Kidney epithelial cell (primary cell): ENCODE measurements at regions not wholly inside any gene's neighbourhood (a gene's known extent, or its start where the extent isn't known, plus 50 kb on each side); places are given as distances from the start of the nearest gene placed in this dataset.

Source experiments
- DNase-seq: peaks from one replicate; pipeline ENCODE4 v3.0.0-alpha.2; 2010; ENCODE audit warnings: low read depth
- H3K27me3 ChIP-seq: 2 replicates; pipeline ENCODE4 v1.6.0; 2011; ENCODE audit warnings: low read length; ENCODE audit not compliant: control insufficient read depth, insufficient read depth
- H3K36me3 ChIP-seq: 2 replicates; pipeline ENCODE4 v1.5.1; 2011; ENCODE audit warnings: low read length; ENCODE audit not compliant: control insufficient read depth, insufficient read depth
- H3K4me3 ChIP-seq: 2 replicates; pipeline ENCODE4 v1.5.1; 2011; ENCODE audit warnings: low read depth, mild to moderate bottlenecking, control low read depth, low read length
- TF ChIP-seq, protein P1 (sequence below): IDR thresholded peaks from 2 replicates; pipeline ENCODE4 v1.5.1; 2011; ENCODE audit warnings: mild to moderate bottlenecking, moderate library complexity, low read length, control low read depth, inconsistent platforms; ENCODE audit not compliant: insufficient read depth, poor library complexity, severe bottlenecking

DNA sequence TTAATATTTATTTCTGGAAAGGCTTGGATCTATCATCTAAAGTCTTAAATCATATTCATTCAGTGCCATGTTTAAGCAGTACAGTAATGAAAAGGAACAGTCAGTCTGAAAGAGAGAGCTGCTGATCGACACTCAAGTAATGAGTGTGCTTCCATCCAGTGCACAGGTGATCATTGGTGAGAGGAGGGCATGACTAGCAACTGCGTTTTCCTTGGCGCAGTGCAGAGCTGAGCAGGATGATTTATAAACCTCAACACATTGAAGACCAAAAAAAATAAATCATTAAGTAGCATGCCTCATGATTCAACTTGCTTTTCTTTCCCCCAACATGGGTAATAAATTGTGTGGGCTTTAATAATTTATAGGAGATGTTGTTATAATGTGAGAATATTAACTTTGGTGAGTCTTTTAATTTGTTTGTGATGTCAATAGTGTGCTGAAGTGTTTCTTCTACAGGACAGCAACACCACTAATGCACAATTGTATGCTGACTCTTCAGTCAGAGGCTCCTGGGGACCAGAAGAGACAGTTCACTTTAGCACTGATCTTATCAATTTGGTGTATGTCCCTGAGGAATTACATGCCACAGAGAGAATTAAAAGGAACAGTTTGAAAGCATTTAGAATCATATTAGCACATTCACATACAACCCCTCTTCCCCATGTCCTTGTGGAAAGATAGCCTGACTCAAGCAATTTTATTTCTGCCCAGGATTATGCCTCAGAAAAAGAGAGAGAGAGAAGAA lies 199.7 kb upstream of the ADGRL2 start:
- H3K36me3 ChIP-seq = no peaks in the 10 kb centered on the region
- TF ChIP-seq, protein P1, sequence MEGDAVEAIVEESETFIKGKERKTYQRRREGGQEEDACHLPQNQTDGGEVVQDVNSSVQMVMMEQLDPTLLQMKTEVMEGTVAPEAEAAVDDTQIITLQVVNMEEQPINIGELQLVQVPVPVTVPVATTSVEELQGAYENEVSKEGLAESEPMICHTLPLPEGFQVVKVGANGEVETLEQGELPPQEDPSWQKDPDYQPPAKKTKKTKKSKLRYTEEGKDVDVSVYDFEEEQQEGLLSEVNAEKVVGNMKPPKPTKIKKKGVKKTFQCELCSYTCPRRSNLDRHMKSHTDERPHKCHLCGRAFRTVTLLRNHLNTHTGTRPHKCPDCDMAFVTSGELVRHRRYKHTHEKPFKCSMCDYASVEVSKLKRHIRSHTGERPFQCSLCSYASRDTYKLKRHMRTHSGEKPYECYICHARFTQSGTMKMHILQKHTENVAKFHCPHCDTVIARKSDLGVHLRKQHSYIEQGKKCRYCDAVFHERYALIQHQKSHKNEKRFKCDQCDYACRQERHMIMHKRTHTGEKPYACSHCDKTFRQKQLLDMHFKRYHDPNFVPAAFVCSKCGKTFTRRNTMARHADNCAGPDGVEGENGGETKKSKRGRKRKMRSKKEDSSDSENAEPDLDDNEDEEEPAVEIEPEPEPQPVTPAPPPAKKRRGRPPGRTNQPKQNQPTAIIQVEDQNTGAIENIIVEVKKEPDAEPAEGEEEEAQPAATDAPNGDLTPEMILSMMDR = no peak
- no peak for DNase-seq
- no peak overlapping the region for H3K4me3 ChIP-seq
- H3K27me3 ChIP-seq = no peaks in the 10 kb centered on the region

DNA sequence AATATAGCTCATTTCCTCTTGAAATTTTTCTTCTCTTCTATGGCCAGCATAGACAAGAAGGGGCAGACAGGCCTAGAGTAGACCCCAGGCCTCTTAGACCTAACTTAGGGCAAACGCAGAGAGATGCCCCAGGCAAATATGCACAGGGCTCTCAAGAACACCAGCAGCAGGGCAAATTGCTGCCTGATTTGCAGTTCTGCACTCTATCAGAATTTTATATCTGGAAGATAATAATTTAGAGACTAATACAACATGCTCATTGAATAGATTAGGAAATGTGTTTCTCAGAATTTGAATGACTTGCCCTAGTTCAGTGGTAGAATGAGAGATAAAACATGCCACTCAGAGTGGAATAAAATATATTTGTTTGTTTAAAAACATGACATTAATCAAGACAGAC lies 200.4 kb upstream of the ADGRL2 start:
- no peaks in the 10 kb centered on the region for H3K36me3 ChIP-seq

DNA sequence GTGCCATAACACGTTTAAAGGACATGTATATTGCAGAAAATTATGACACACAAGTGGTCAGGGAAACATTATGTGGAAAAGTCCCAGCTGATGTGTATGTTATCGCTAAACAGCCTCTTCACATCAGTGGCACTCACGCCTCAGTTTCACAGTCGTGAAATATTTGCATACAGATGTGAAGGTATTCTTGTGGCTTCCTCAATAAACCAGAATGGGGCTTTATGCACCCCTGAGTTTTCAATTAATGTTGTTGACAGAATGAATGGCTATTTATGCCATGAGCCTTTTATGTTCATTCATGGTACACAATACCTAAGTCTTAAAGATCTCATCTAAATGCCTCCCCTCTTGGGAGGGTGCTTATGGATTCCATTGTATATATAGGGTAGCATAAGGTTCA lies 202.1 kb upstream of the ADGRL2 start:
- TF ChIP-seq, protein P1 = no peak
- Histone ChIP-seq H3K4me3 (no peak overlapping the region), H3K36me3 (no peaks in the 10 kb centered on the region)

More for the DNA sequence above, 200.4 kb upstream of the ADGRL2 start:
- DNase-seq = no peak
- Histone ChIP-seq H3K4me3 (no peak overlapping the region), H3K27me3 (no peaks in the 10 kb centered on the region)
- TF ChIP-seq, protein P1 = no peak

DNA sequence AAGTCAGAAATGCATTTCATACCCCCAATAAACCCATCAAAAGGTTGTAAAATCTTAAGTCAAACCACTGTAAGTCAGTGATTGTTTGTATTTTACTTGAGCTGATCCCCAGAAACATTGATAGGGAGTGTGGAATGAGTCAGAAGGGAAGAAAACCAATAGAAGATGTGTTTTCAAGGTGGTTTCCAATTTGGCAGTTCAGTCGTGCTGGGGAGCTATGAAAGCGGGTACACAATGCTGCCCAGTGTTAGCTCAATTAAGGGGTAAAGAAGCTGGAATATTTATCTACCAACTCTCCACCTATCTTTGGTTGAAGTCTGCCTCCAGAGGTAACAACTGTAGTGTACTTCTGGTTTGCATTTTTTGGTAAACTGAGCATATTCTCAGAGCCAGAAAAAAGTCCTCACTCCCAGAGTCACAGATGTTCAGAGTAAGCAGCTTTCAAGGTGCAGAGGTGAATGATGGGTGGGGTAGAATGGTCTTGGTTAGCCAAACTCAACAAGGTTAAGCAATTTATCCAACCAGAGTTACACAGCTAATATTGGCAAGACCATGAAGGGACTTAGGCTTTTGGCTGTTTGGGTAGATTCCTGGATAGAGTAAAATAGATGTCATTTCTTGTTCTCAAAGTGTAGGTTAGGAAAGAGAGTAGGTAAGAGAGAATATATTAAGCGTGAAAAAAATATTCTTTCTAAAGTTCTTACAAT lies 202.9 kb upstream of the ADGRL2 start:
- TF ChIP-seq, protein P1 = no peak
- DNase-seq = no peak
- Histone ChIP-seq H3K4me3 (no peak overlapping the region), H3K27me3 (no peaks in the 10 kb centered on the region), H3K36me3 (no peaks in the 10 kb centered on the region)

More for the DNA sequence above, 202.1 kb upstream of the ADGRL2 start:
- H3K27me3 ChIP-seq = no peaks in the 10 kb centered on the region
- DNase-seq = no peak

DNA sequence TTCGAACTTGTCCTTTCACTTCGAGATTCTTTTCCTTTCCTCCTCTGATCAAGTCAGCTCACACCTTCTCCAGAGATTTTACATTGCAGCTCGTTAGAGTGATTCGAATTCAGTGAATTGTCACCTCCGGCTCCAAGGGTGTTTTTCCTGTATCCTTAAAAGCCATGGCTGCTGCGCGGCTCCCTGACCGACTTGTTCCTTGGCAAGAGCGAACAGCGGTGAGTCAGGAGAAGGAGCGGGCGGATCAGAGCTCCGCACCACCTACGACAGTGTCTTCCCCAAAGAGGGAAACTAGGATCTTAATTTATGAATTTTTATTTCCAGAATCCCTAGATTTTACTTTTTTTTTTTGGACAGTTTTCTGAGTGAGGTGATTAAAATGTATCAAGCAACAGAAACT lies 204.4 kb upstream of the ADGRL2 start:
- Histone ChIP-seq H3K36me3 (no peaks in the 10 kb centered on the region), H3K4me3 (no peak overlapping the region), H3K27me3 (no peaks in the 10 kb centered on the region)
- TF ChIP-seq, protein P1 = no peak
- DNase-seq = no peak

DNA sequence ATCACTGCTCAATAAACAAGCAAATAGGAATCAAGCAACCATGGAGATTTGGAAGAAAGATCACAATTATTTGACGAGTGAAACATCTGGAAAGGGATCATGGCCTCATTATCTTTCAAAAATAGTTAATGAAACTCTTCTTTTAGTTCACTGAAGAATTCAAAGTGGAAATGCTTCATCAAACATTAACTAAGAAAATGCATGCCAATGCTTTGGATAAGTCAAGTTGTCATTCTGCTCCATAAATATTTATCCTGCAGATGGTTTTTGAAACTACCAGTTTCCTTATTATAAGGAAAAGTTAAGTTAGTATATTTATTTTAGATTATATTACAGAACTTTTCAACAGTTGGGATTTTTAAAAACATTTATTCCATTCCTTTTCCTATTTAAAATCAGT lies 206.5 kb upstream of the ADGRL2 start:
- no peaks in the 10 kb centered on the region for H3K27me3 ChIP-seq
- TF ChIP-seq, protein P1 = no peak

More for the DNA sequence above, 206.5 kb upstream of the ADGRL2 start:
- no peak for DNase-seq
- Histone ChIP-seq H3K4me3 (no peak overlapping the region), H3K36me3 (no peaks in the 10 kb centered on the region)
